ENCODE measurements at regions not wholly inside any gene's neighbourhood (a gene's known extent, or its start where the extent isn't known, plus 50 kb on each side); places are given as distances from the start of the nearest gene placed in this dataset.

DNA sequence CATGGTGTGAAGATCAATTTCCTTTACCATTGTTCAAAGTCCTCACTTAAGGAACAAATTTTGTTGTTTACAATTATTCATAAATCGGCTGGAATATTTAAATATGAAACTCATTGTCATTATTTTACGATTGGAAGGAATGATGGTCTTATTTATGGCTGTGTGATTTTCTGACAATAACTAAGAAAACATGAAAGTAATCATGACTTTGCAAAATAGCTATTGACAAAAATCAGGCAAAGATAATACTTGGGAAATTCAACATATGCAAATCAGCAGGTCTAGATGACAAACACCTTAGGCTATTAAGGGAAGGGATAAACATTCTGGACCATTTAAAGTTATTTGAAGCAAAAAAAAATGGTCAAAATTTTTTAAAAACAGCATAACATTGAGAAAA, 654.8 kb upstream of the CNTN5 start:
- TF ChIP-seq POLR2A (IDR thresholded peaks at IDR 0.05) (no peak), EP300 (IDR thresholded peaks at IDR 0.05) (no peak)
- TF ChIP-seq, protein P1, sequence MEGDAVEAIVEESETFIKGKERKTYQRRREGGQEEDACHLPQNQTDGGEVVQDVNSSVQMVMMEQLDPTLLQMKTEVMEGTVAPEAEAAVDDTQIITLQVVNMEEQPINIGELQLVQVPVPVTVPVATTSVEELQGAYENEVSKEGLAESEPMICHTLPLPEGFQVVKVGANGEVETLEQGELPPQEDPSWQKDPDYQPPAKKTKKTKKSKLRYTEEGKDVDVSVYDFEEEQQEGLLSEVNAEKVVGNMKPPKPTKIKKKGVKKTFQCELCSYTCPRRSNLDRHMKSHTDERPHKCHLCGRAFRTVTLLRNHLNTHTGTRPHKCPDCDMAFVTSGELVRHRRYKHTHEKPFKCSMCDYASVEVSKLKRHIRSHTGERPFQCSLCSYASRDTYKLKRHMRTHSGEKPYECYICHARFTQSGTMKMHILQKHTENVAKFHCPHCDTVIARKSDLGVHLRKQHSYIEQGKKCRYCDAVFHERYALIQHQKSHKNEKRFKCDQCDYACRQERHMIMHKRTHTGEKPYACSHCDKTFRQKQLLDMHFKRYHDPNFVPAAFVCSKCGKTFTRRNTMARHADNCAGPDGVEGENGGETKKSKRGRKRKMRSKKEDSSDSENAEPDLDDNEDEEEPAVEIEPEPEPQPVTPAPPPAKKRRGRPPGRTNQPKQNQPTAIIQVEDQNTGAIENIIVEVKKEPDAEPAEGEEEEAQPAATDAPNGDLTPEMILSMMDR (IDR thresholded peaks at IDR 0.05), result no peak
